ENCODE measurements at regions not wholly inside any gene's neighbourhood (a gene's known extent, or its start where the extent isn't known, plus 50 kb on each side); places are given as distances from the start of the nearest gene placed in this dataset.

GRCh38 chr6:119614138-119614537 is 264.6 kb upstream of the MAN1A1 start:
- intact Hi-C loops (cut with micrococcal nuclease), result no loop called here
- no peak for DNase-seq (ENCODE audit: unreplicated experiment)
- Mint-ChIP-seq H3K4me1 (ENCODE audit: insufficient read depth, unreplicated experiment) (peaks cover 5% of the 10 kb centered on the region), H3K9me3 (ENCODE audit: unreplicated experiment) (no peaks in the 10 kb centered on the region), H3K27me3 (ENCODE audit: insufficient read depth, unreplicated experiment) (no peaks in the 10 kb centered on the region), H3K4me3 (ENCODE audit: unreplicated experiment) (no peak overlapping the region), H3K27ac (ENCODE audit: low read depth, unreplicated experiment) (no peak overlapping the region), H3K36me3 (ENCODE audit: insufficient read depth, unreplicated experiment) (no peaks in the 10 kb centered on the region)
- no TSS peak for BruUV-seq (replicated peaks)
- POLR2A ChIA-PET, result no interaction called here
- no peak for TF ChIP-seq CTCF (IDR thresholded peaks at IDR 0.05; ENCODE audit: unreplicated experiment)
- CTCF ChIA-PET, result no interaction called here

- ChIA-PET POLR2A (interaction anchor here (0.6 to 1.8 kb wide), 4 partner anchors 9 to 76 kb away, joined by 3 to 5 read pairs (median 4); no protein-coding TSS in a partner anchor), CTCF (no interaction called here)
- H3K27ac Mint-ChIP-seq (ENCODE audit: low read depth, unreplicated experiment), result no peak overlapping the region
- H3K4me3 Mint-ChIP-seq (ENCODE audit: unreplicated experiment), result no peak overlapping the region
- TF ChIP-seq CTCF (IDR thresholded peaks at IDR 0.05; ENCODE audit: unreplicated experiment), result no peak
- H3K4me1 Mint-ChIP-seq (ENCODE audit: insufficient read depth, unreplicated experiment), result peaks cover under 1% of the 10 kb centered on the region
- no peaks in the 10 kb centered on the region for H3K9me3 Mint-ChIP-seq (ENCODE audit: unreplicated experiment)
- BruUV-seq (replicated peaks), result no TSS peak
- H3K27me3 Mint-ChIP-seq (ENCODE audit: insufficient read depth, unreplicated experiment), result no peaks in the 10 kb centered on the region
- intact Hi-C loops (cut with micrococcal nuclease), result no loop called here
- H3K36me3 Mint-ChIP-seq (ENCODE audit: insufficient read depth, unreplicated experiment), result no peaks in the 10 kb centered on the region
- DNase-seq (ENCODE audit: unreplicated experiment), result no peak
Observed at GRCh38 chr6:119612911-119613381, 263.4 kb upstream of the MAN1A1 start.

DNA sequence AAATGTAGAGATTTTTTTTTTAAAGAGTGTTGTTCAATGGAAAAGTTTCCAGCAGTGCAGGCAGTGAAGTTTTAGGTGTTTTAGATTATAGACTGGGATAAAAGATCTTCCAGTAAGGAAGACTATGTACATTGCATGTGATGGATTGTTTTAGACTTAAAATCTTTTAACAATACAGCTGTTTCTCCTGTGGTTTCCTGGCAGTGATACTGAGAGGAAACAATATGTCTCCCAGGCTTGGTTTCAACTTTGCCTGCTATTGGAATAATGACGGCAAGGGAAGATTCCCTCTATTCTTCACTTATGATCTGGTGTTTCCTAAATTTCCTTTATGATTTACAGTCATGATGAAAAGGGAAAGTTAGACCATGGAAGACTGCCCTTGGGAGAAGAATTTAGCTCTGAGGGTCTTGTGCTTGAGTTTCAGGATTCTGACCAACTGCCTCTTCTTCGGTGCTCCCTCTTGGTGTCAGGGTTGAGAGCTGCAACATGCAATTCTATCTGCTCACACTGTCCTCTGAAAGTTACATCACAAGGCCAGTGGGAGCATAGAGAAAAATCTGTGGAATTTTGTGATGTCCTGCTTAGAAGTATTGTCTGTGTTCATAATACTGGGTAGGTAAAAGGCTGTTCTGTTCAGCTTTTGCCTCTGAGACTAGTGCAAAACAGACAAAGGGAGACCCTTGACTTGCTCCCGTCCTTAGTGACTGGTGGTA is 262.8 kb upstream of the MAN1A1 start:
- POLR2A ChIA-PET, result interaction anchor here (0.6 to 1.8 kb wide), 3 partner anchors 9 to 76 kb away, joined by 3 to 5 read pairs (median 4); no protein-coding TSS in a partner anchor
- no peak for TF ChIP-seq CTCF (IDR thresholded peaks at IDR 0.05; ENCODE audit: unreplicated experiment)
- Mint-ChIP-seq H3K4me1 (ENCODE audit: insufficient read depth, unreplicated experiment) (no peaks in the 10 kb centered on the region), H3K4me3 (ENCODE audit: unreplicated experiment) (no peak overlapping the region), H3K27ac (ENCODE audit: low read depth, unreplicated experiment) (no peak overlapping the region), H3K27me3 (ENCODE audit: insufficient read depth, unreplicated experiment) (no peaks in the 10 kb centered on the region), H3K9me3 (ENCODE audit: unreplicated experiment) (no peaks in the 10 kb centered on the region), H3K36me3 (ENCODE audit: insufficient read depth, unreplicated experiment) (no peaks in the 10 kb centered on the region)
- no peak for DNase-seq (ENCODE audit: unreplicated experiment)
- intact Hi-C loops (cut with micrococcal nuclease), result no loop called here
- BruUV-seq (replicated peaks), result no TSS peak
- CTCF ChIA-PET, result interaction anchor here (1.2 to 1.6 kb wide), 2 partner anchors 15 to 16 kb away, joined by 3 to 4 read pairs; no protein-coding TSS in a partner anchor

DNA sequence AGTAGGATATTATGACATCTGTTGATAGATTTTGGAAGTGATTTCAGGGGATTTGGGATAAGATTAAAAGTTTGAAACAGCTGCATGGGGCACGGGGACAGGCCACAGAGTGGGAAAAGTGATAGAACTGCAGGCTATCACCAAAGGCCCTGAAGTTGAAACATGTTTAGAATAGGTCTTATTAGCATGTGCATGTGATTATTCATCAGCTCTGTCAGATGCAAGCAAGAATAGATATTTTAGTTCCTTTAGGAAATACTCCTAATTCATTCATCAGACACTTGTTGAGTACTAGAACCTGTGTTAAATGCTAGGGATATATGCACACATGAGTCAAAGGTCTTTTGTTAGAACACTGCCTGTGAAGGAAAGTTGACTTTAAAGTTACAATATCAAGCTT is 261.2 kb upstream of the MAN1A1 start:
- no TSS peak for BruUV-seq (replicated peaks)
- Mint-ChIP-seq H3K4me1 (ENCODE audit: insufficient read depth, unreplicated experiment) (no peaks in the 10 kb centered on the region), H3K4me3 (ENCODE audit: unreplicated experiment) (no peak overlapping the region), H3K36me3 (ENCODE audit: insufficient read depth, unreplicated experiment) (no peaks in the 10 kb centered on the region), H3K27ac (ENCODE audit: low read depth, unreplicated experiment) (no peak overlapping the region), H3K9me3 (ENCODE audit: unreplicated experiment) (no peaks in the 10 kb centered on the region), H3K27me3 (ENCODE audit: insufficient read depth, unreplicated experiment) (no peaks in the 10 kb centered on the region)
- no peak for DNase-seq (ENCODE audit: unreplicated experiment)
- CTCF ChIA-PET, result interaction anchor here (0.7 to 1.7 kb wide), 2 partner anchors 9 to 462 kb away, joined by 3 read pairs; no protein-coding TSS in a partner anchor
- TF ChIP-seq CTCF (IDR thresholded peaks at IDR 0.05; ENCODE audit: unreplicated experiment), result no peak
- intact Hi-C loops (cut with micrococcal nuclease), result no loop called here
- POLR2A ChIA-PET, result no interaction called here
